Tibial artery (tissue), 4 donors: ENCODE measurements at regions not wholly inside any gene's neighbourhood (a gene's known extent, or its start where the extent isn't known, plus 50 kb on each side); places are given as distances from the start of the nearest gene placed in this dataset.

Source experiments
- DNase-seq, 2 donors: peaks; one replicate each; pipeline ENCODE4 v3.0.0-alpha.2; 2019
- H3K27ac ChIP-seq, 2 donors: fragments of 200-600 bp; sonication (generic) in 1 of 2; 1 replicate in 1 of 2; 2 replicates in 1 of 2; pipeline ENCODE4 v1.5.1; 2018 to 2019; ENCODE audit warnings: mild to moderate bottlenecking in 1 of 2
- H3K27me3 ChIP-seq, 2 donors: fragments of 200-600 bp; sonication (generic) in 1 of 2; one replicate each; pipeline versions ENCODE4 v1.5.1 to v1.6.0; 2016 to 2019
- H3K36me3 ChIP-seq, 3 donors: fragments of 200-600 bp; sonication (generic) in 2 of 3; one replicate each; pipeline ENCODE4 v1.5.1; 2016 to 2019; ENCODE audit warnings: mild to moderate bottlenecking in 2 of 3
- H3K4me1 ChIP-seq, 4 donors: fragments of 200-600 bp; sonication (generic) in 2 of 4; 1 replicate in 3 of 4; 2 replicates in 1 of 4; pipeline ENCODE4 v1.5.1; 2016 to 2019
- H3K4me3 ChIP-seq, 2 donors: fragments of 200-600 bp; sonication (generic) in 1 of 2; 1 replicate in 1 of 2; 2 replicates in 1 of 2; pipeline ENCODE4 v1.5.1; 2018 to 2019; ENCODE audit warnings: mild to moderate bottlenecking in 2 of 2
- H3K9me3 ChIP-seq, 3 donors: fragments of 200-600 bp; sonication (generic) in 1 of 3; one replicate each; pipeline ENCODE4 v1.5.1; 2016 to 2019
- CTCF ChIP-seq, 2 experiments: fragments of 200-600 bp in 1 of 2; fragments of 450-650 bp in 1 of 2; IDR thresholded peaks; one replicate each; pipeline ENCODE4 v1.5.1; 2017 to 2019; ENCODE audit warnings: antibody characterized with exemption in 2 of 2, mild to moderate bottlenecking in 1 of 2, moderate library complexity in 1 of 2
- intact Hi-C: fragments of 100-400 bp; cut with DNase I; formaldehyde crosslinking; loops from one replicate; pipeline ENCODE4 v1.15.0; 2023; ENCODE audit warnings: low total_unique reads

DNA sequence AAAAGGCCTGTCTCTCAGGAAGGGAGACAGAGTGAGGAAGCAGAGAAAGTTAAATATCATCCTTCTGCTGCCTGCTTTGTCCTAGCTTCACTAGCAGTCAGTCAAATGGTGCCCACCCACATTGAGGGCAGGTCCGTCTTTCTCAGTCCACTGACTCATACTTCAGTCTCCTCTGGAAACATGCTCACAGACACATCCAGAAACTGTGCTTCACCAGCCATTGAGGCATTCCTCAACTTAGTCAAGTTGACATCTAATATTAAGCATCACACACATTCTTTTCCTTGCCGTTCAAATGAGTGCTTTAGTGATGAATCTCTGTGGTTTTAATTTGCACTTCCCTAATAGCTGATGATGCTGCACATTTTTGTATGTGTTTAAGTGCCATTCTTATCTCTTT lies 777.8 kb upstream of the PRMT6 start:
- Histone ChIP-seq H3K9me3 (peaks cover 0 to 9% (median 0%) of the 10 kb centered on the region in 3 donors), H3K4me3 (no peak overlapping the region), H3K4me1 (no peaks in the 10 kb centered on the region), H3K27ac (no peak overlapping the region), H3K27me3 (no peaks in the 10 kb centered on the region), H3K36me3 (no peaks in the 10 kb centered on the region)
- TF ChIP-seq CTCF (IDR thresholded peaks at IDR 0.05) = no peak
- no peak for DNase-seq
- intact Hi-C loops = no loop called here

- Histone ChIP-seq H3K4me3 (no peak overlapping the region), H3K36me3 (no peaks in the 10 kb centered on the region), H3K27ac (no peak overlapping the region), H3K9me3 (no peaks in the 10 kb centered on the region), H3K27me3 (no peaks in the 10 kb centered on the region), H3K4me1 (no peaks in the 10 kb centered on the region)
- DNase-seq = no peak
- intact Hi-C loops = no loop called here
- TF ChIP-seq CTCF (IDR thresholded peaks at IDR 0.05) = no peak
These were observed 767.1 kb upstream of the PRMT6 start for GRCh38 chr1:106289265-106289928.

DNA sequence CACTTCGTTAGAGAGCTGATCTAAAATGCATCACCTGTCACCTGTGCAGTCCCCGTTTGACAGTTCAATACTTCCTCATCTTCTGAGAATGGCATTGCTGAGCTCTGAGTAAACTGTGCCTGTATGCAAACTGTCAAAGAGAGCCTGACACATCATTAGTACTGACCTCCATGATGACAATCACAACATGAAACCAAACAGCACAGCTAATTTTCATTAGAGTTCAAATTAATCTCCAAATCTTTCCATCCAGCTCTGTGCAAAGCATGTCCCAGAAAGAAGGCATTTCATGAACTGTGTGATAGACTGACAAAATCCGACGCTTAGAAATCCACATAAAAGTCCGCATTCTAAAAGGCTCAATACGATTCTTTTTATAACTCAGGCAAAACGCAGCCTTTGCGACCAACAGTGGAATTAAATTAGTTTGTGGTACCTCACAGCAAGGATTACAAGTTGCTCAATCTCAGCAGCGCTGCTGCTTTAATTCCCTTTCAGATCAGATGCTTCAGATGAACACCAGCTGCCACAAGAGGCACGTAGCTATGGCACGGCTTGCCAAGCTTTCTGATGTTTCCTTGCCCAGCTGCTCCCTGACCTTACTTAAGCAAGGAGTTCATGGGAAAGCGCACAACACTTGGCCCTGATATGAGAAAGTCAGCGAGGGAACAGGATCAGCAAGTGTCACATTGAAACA lies 765.5 kb upstream of the PRMT6 start:
- H3K4me3 ChIP-seq = no peak overlapping the region
- H3K36me3 ChIP-seq = no peaks in the 10 kb centered on the region
- DNase-seq = no peak
- no peaks in the 10 kb centered on the region for H3K9me3 ChIP-seq
- no peaks in the 10 kb centered on the region for H3K27me3 ChIP-seq
- TF ChIP-seq CTCF (IDR thresholded peaks at IDR 0.05) = no peak
- intact Hi-C loops = no loop called here
- H3K4me1 ChIP-seq = no peaks in the 10 kb centered on the region
- no peak overlapping the region for H3K27ac ChIP-seq

GRCh38 chr1:106292130-106292529 lies 764.3 kb upstream of the PRMT6 start:
- no peaks in the 10 kb centered on the region for H3K27me3 ChIP-seq
- H3K4me1 ChIP-seq = no peaks in the 10 kb centered on the region
- no peaks in the 10 kb centered on the region for H3K36me3 ChIP-seq
- H3K27ac ChIP-seq = no peak overlapping the region
- TF ChIP-seq CTCF (IDR thresholded peaks at IDR 0.05) = no peak
- no peak for DNase-seq
- no peaks in the 10 kb centered on the region for H3K9me3 ChIP-seq
- intact Hi-C loops = no loop called here
- no peak overlapping the region for H3K4me3 ChIP-seq

DNA sequence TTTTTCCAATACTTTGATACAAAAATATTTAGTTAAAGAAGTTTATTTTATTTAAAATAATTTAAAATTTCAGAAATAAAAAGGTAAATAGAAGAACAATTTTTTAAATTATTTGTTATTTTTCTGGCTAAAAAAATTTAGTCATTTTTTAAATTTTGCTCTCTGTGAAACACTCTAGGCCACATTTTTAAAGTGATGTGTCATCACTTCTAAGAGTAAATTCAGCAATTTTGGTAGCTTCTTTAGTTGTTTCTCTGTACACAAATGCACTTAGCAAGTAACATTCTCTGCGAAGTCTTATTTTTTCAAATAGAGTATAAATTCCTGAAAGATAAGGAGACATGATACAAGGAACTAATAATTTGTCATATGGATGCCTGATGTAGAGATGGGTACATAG lies 760.0 kb upstream of the PRMT6 start:
- DNase-seq = no peak
- H3K4me3 ChIP-seq = no peak overlapping the region
- no peaks in the 10 kb centered on the region for H3K36me3 ChIP-seq
- no peak for TF ChIP-seq CTCF (IDR thresholded peaks at IDR 0.05)
- H3K4me1 ChIP-seq = no peaks in the 10 kb centered on the region
- H3K9me3 ChIP-seq = no peaks in the 10 kb centered on the region
- intact Hi-C loops = no loop called here
- no peak overlapping the region for H3K27ac ChIP-seq
- H3K27me3 ChIP-seq = no peaks in the 10 kb centered on the region
